HUES6 (cell line): ENCODE measurements at regions not wholly inside any gene's neighbourhood (a gene's known extent, or its start where the extent isn't known, plus 50 kb on each side); places are given as distances from the start of the nearest gene placed in this dataset.
"Not testable (repeated sequence)": the region's sequence is repeated elsewhere in the genome, so short reads cannot be mapped to it uniquely, and the experiment has no call there.

ENCODE experiments used
- H3K27ac ChIP-seq: 2 replicates; pipeline ENCODE4 v1.7.0; 2013; ENCODE audit warnings: low read depth, mild to moderate bottlenecking, low read length, inconsistent platforms
- H3K27me3 ChIP-seq: 2 replicates; pipeline ENCODE4 v1.6.1; 2013; ENCODE audit warnings: low read length; ENCODE audit not compliant: control insufficient read depth, insufficient read depth
- H3K36me3 ChIP-seq: 2 replicates; pipeline ENCODE4 v1.6.1; 2013; ENCODE audit warnings: low read length; ENCODE audit not compliant: control insufficient read depth, insufficient read depth
- H3K4me1 ChIP-seq: 2 replicates; pipeline ENCODE4 v1.6.1; 2013; ENCODE audit warnings: low read length; ENCODE audit not compliant: control insufficient read depth, insufficient read depth
- H3K4me3 ChIP-seq: 2 replicates; pipeline ENCODE4 v1.5.1; 2013; ENCODE audit warnings: low read depth, low read length
- H3K9ac ChIP-seq: one replicate; pipeline ENCODE4 v1.6.1; 2013; ENCODE audit warnings: mild to moderate bottlenecking, low read length
- H3K9me3 ChIP-seq: 2 replicates; pipeline ENCODE4 v1.6.1; 2013; ENCODE audit warnings: low read depth, low read length; ENCODE audit not compliant: control insufficient read depth, insufficient read depth

- H3K36me3 ChIP-seq: no peaks in the 10 kb centered on the region
- H3K27me3 ChIP-seq: no peaks in the 10 kb centered on the region
- H3K9me3 ChIP-seq: peaks cover 11% of the 10 kb centered on the region
- H3K9ac ChIP-seq: no peak overlapping the region
- no peak overlapping the region for H3K4me3 ChIP-seq
- no peak overlapping the region for H3K27ac ChIP-seq
- no peaks in the 10 kb centered on the region for H3K4me1 ChIP-seq
Observed at GRCh38 chr6:78380541-78380940, 486.8 kb upstream of the IRAK1BP1 start.

GRCh38 chr6:78383968-78384367 lies 483.4 kb upstream of the IRAK1BP1 start:
- Histone ChIP-seq H3K9me3 (peaks cover 32% of the 10 kb centered on the region), H3K4me3 (no peak overlapping the region), H3K36me3 (no peaks in the 10 kb centered on the region), H3K27ac (no peak overlapping the region), H3K27me3 (no peaks in the 10 kb centered on the region), H3K4me1 (no peaks in the 10 kb centered on the region), H3K9ac (no peak overlapping the region)

GRCh38 chr6:78386854-78387253 lies 480.5 kb upstream of the IRAK1BP1 start:
- not testable (repeated sequence) for H3K9ac ChIP-seq, H3K4me3 ChIP-seq, H3K27ac ChIP-seq, H3K27me3 ChIP-seq, H3K4me1 ChIP-seq, H3K36me3 ChIP-seq
- H3K9me3 ChIP-seq: peaks cover 32% of the 10 kb centered on the region

- no peak overlapping the region for H3K9ac ChIP-seq
- no peak overlapping the region for H3K4me3 ChIP-seq
- no peaks in the 10 kb centered on the region for H3K4me1 ChIP-seq
- no peaks in the 10 kb centered on the region for H3K27me3 ChIP-seq
- H3K27ac ChIP-seq: no peak overlapping the region
- peaks cover 29% of the 10 kb centered on the region for H3K9me3 ChIP-seq
- no peaks in the 10 kb centered on the region for H3K36me3 ChIP-seq
Observed at GRCh38 chr6:78390066-78390465, 477.3 kb upstream of the IRAK1BP1 start.

GRCh38 chr6:78397499-78397898 lies 469.9 kb upstream of the IRAK1BP1 start:
- H3K4me3 ChIP-seq: no peak overlapping the region
- no peaks in the 10 kb centered on the region for H3K36me3 ChIP-seq
- no peaks in the 10 kb centered on the region for H3K27me3 ChIP-seq
- H3K9me3 ChIP-seq: peaks cover 3% of the 10 kb centered on the region; the same call in 1 of the 2 replicates
- no peak overlapping the region for H3K9ac ChIP-seq
- no peak overlapping the region for H3K27ac ChIP-seq
- H3K4me1 ChIP-seq: 0 out of 2 replicates have a peak, but pooled peaks cover 6% of the 10 kb centered on the region

GRCh38 chr6:78398292-78398691 lies 469.1 kb upstream of the IRAK1BP1 start:
- 0 out of 2 replicates have a peak, but pooled peaks cover 6% of the 10 kb centered on the region for H3K4me1 ChIP-seq
- H3K4me3 ChIP-seq: no peak overlapping the region
- no peaks in the 10 kb centered on the region for H3K36me3 ChIP-seq
- no peaks in the 10 kb centered on the region for H3K27me3 ChIP-seq
- H3K9me3 ChIP-seq: peaks cover 3% of the 10 kb centered on the region; the same call in 1 of the 2 replicates
- H3K9ac ChIP-seq: no peak overlapping the region
- H3K27ac ChIP-seq: no peak overlapping the region

GRCh38 chr6:78400076-78400475 lies 467.3 kb upstream of the IRAK1BP1 start:
- Histone ChIP-seq H3K9me3 (peaks cover 3% of the 10 kb centered on the region; the same call in 1 of the 2 replicates), H3K27ac (no peak overlapping the region), H3K27me3 (no peaks in the 10 kb centered on the region), H3K4me1 (0 out of 2 replicates have a peak, but pooled peaks cover 6% of the 10 kb centered on the region), H3K9ac (no peak overlapping the region), H3K4me3 (no peak overlapping the region), H3K36me3 (no peaks in the 10 kb centered on the region)

GRCh38 chr6:78427386-78427785 lies 440.0 kb upstream of the IRAK1BP1 start:
- no peaks in the 10 kb centered on the region for H3K27me3 ChIP-seq
- H3K36me3 ChIP-seq: no peaks in the 10 kb centered on the region
- H3K4me1 ChIP-seq: no peaks in the 10 kb centered on the region
- no peak overlapping the region for H3K27ac ChIP-seq
- H3K9me3 ChIP-seq: peaks cover 10% of the 10 kb centered on the region; the same call in 1 of the 2 replicates
- H3K9ac ChIP-seq: no peak overlapping the region
- H3K4me3 ChIP-seq: no peak overlapping the region

- Histone ChIP-seq H3K9me3 (no peaks in the 10 kb centered on the region), H3K9ac (no peak overlapping the region), H3K4me3 (no peak overlapping the region), H3K27me3 (no peaks in the 10 kb centered on the region), H3K4me1 (no peaks in the 10 kb centered on the region), H3K27ac (no peak overlapping the region), H3K36me3 (no peaks in the 10 kb centered on the region)
Observed at GRCh38 chr6:78430521-78430920, 436.8 kb upstream of the IRAK1BP1 start.

- Histone ChIP-seq H3K4me1 (no peaks in the 10 kb centered on the region), H3K27ac (no peak overlapping the region), H3K9me3 (no peaks in the 10 kb centered on the region), H3K9ac (no peak overlapping the region), H3K36me3 (no peaks in the 10 kb centered on the region), H3K27me3 (no peaks in the 10 kb centered on the region), H3K4me3 (no peak overlapping the region)
Observed at GRCh38 chr6:78435671-78436070, 431.7 kb upstream of the IRAK1BP1 start.

GRCh38 chr6:78436335-78436734 lies 431.0 kb upstream of the IRAK1BP1 start:
- H3K9ac ChIP-seq: no peak overlapping the region
- no peaks in the 10 kb centered on the region for H3K9me3 ChIP-seq
- H3K27ac ChIP-seq: no peak overlapping the region
- no peaks in the 10 kb centered on the region for H3K27me3 ChIP-seq
- no peak overlapping the region for H3K4me3 ChIP-seq
- H3K36me3 ChIP-seq: no peaks in the 10 kb centered on the region
- H3K4me1 ChIP-seq: no peaks in the 10 kb centered on the region

GRCh38 chr6:78438135-78438534 lies 429.2 kb upstream of the IRAK1BP1 start:
- Histone ChIP-seq H3K9ac (no peak overlapping the region), H3K4me1 (no peaks in the 10 kb centered on the region)

More at GRCh38 chr6:78438135-78438534, 429.2 kb upstream of the IRAK1BP1 start:
- Histone ChIP-seq H3K27ac (no peak overlapping the region), H3K4me3 (no peak overlapping the region), H3K27me3 (no peaks in the 10 kb centered on the region), H3K36me3 (no peaks in the 10 kb centered on the region), H3K9me3 (no peaks in the 10 kb centered on the region)
